ENCODE measurements at regions not wholly inside any gene's neighbourhood (a gene's known extent, or its start where the extent isn't known, plus 50 kb on each side); places are given as distances from the start of the nearest gene placed in this dataset.

GRCh38 chr6:147117580-147117979, 86.6 kb upstream of the STXBP5 start:
- Histone ChIP-seq H3K9ac (ENCODE audit: insufficient read depth in 1 of 2, low read length in 2 of 2) (no peak overlapping the region), H3K4me3 (no peak overlapping the region), H3K9me3 (ENCODE audit: control insufficient read depth in 4 of 4, insufficient read depth in 3 of 4, low read length in 3 of 4) (peaks cover 0 to 4% (median 0%) of the 10 kb centered on the region in 4 donors), H3K27ac (ENCODE audit: low read depth in 1 of 2, low read length in 1 of 2) (no peak overlapping the region), H3K36me3 (ENCODE audit: control insufficient read depth in 4 of 4, insufficient read depth in 4 of 4, low read length in 4 of 4) (no peaks in the 10 kb centered on the region), H3K4me1 (ENCODE audit: control insufficient read depth in 5 of 5, insufficient read depth in 5 of 5, low read length in 5 of 5) (no peaks in the 10 kb centered on the region), H3K27me3 (ENCODE audit: control insufficient read depth in 3 of 3, insufficient read depth in 3 of 3, low read length in 2 of 3) (no peaks in the 10 kb centered on the region)
- 74 to 89% methylated on average over 4 of the region's 4 CpGs for WGBS, 2 donors
- ATAC-seq (ENCODE audit: insufficient read depth, low FRiP score) (no peak), DNase-seq (peak in 1 of 3 donors; percentile 3)
- no peak for TF ChIP-seq CTCF (IDR thresholded peaks at IDR 0.05; ENCODE audit: control extremely low read depth, extremely low read depth)

DNA sequence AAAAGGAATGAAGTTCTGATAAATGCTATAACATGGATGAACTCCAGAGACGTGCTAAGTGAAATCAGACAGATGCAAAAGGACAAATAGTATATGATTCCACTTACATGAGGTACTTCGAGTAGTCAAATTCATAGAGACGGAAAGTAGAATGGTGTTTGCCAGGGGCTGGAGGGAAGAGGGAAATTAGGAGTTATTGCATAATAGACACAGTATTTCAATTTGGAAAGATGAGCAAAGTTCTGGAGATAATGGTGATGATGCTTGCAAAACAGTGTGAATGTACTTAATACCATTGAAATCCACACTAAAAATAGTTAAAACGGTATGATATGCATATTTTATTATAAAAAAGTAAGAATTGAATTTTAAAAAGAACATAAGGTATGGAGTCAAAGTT, 84.9 kb upstream of the STXBP5 start:
- H3K9ac ChIP-seq (ENCODE audit: insufficient read depth in 1 of 2, low read length in 2 of 2): no peak overlapping the region
- no peak overlapping the region for H3K27ac ChIP-seq (ENCODE audit: low read depth in 1 of 2, low read length in 1 of 2)
- H3K9me3 ChIP-seq (ENCODE audit: control insufficient read depth in 4 of 4, insufficient read depth in 3 of 4, low read length in 3 of 4): peaks cover 0 to 4% (median 0%) of the 10 kb centered on the region in 4 donors
- DNase-seq: no peak
- H3K36me3 ChIP-seq (ENCODE audit: control insufficient read depth in 4 of 4, insufficient read depth in 4 of 4, low read length in 4 of 4): no peaks in the 10 kb centered on the region
- 86 to 92% methylated on average over 4 of the region's 4 CpGs for WGBS, 2 donors
- no peak for ATAC-seq (ENCODE audit: insufficient read depth, low FRiP score)
- no peak for TF ChIP-seq CTCF (IDR thresholded peaks at IDR 0.05; ENCODE audit: control extremely low read depth, extremely low read depth)
- H3K4me1 ChIP-seq (ENCODE audit: control insufficient read depth in 5 of 5, insufficient read depth in 5 of 5, low read length in 5 of 5): no peaks in the 10 kb centered on the region
- no peak overlapping the region for H3K4me3 ChIP-seq
- no peaks in the 10 kb centered on the region for H3K27me3 ChIP-seq (ENCODE audit: control insufficient read depth in 3 of 3, insufficient read depth in 3 of 3, low read length in 2 of 3)

- Histone ChIP-seq H3K27me3 (ENCODE audit: control insufficient read depth in 3 of 3, insufficient read depth in 3 of 3, low read length in 2 of 3) (no peaks in the 10 kb centered on the region), H3K9me3 (ENCODE audit: control insufficient read depth in 4 of 4, insufficient read depth in 3 of 4, low read length in 3 of 4) (peaks cover 0 to 4% (median 0%) of the 10 kb centered on the region in 4 donors), H3K4me3 (no peak overlapping the region), H3K27ac (ENCODE audit: low read depth in 1 of 2, low read length in 1 of 2) (no peak overlapping the region), H3K4me1 (ENCODE audit: control insufficient read depth in 5 of 5, insufficient read depth in 5 of 5, low read length in 5 of 5) (no peaks in the 10 kb centered on the region), H3K9ac (ENCODE audit: insufficient read depth in 1 of 2, low read length in 2 of 2) (no peak overlapping the region), H3K36me3 (ENCODE audit: control insufficient read depth in 4 of 4, insufficient read depth in 4 of 4, low read length in 4 of 4) (no peaks in the 10 kb centered on the region)
- TF ChIP-seq CTCF (IDR thresholded peaks at IDR 0.05; ENCODE audit: control extremely low read depth, extremely low read depth): no peak
- ATAC-seq (ENCODE audit: insufficient read depth, low FRiP score) (no peak), DNase-seq (no peak)
- whole genome bisulfite sequencing, 2 donors: 94% methylated on average over 1 of the region's 1 CpG
Observed at GRCh38 chr6:147122823-147123222, 81.4 kb upstream of the STXBP5 start.

DNA sequence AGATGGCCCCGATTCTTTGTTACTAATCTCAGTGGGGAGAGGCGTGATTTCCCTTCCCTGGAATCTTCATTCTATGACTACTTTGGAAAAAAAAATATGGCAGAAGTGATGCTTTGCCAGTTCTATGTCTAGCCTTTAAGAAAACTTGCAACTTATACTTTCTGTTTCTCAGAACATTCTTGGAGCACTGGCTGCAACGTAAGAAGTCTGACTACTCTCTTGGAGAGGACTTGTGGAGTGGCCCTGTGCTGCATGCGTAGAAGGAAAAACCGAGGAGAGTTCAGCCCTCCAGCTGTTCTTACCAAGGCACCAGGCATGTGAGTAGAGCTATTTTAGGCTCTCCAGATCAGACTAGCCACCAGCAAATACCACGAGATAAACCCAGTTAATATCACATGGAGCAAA, 77.6 kb upstream of the STXBP5 start:
- Histone ChIP-seq H3K9me3 (ENCODE audit: control insufficient read depth in 4 of 4, insufficient read depth in 3 of 4, low read length in 3 of 4) (no peaks in the 10 kb centered on the region), H3K36me3 (ENCODE audit: control insufficient read depth in 4 of 4, insufficient read depth in 4 of 4, low read length in 4 of 4) (no peaks in the 10 kb centered on the region), H3K9ac (ENCODE audit: insufficient read depth in 1 of 2, low read length in 2 of 2) (no peak overlapping the region), H3K27me3 (ENCODE audit: control insufficient read depth in 3 of 3, insufficient read depth in 3 of 3, low read length in 2 of 3) (no peaks in the 10 kb centered on the region), H3K27ac (ENCODE audit: low read depth in 1 of 2, low read length in 1 of 2) (no peak overlapping the region), H3K4me3 (no peak overlapping the region), H3K4me1 (ENCODE audit: control insufficient read depth in 5 of 5, insufficient read depth in 5 of 5, low read length in 5 of 5) (peaks cover 0 to 1% (median 0%) of the 10 kb centered on the region in 5 donors)
- no peak for TF ChIP-seq CTCF (IDR thresholded peaks at IDR 0.05; ENCODE audit: control extremely low read depth, extremely low read depth)
- ATAC-seq (ENCODE audit: insufficient read depth, low FRiP score): no peak
- WGBS, 2 donors: 81 to 89% methylated on average over 6 of the region's 6 CpGs
- no peak for DNase-seq

Measured in lung (tissue), 11 donors.